HL-60 (cell line): ENCODE measurements at regions not wholly inside any gene's neighbourhood (a gene's known extent, or its start where the extent isn't known, plus 50 kb on each side); places are given as distances from the start of the nearest gene placed in this dataset.

ENCODE experiments used
- GABPA ChIP-seq: IDR thresholded peaks from 2 replicates; pipeline ENCODE4 v1.6.1; 2012; ENCODE audit warnings: low read depth
- POLR2AphosphoS5 ChIP-seq: IDR thresholded peaks from 2 replicates; pipeline ENCODE4 v1.6.1; 2012; ENCODE audit warnings: low read depth
- SPI1 ChIP-seq: IDR thresholded peaks from 2 replicates; pipeline ENCODE4 v1.6.1; 2012; ENCODE audit warnings: low read depth, mild to moderate bottlenecking, borderline replicate concordance
- TF ChIP-seq, protein P1 (sequence below): IDR thresholded peaks from one replicate; pipeline ENCODE4 v1.5.1; 2011; ENCODE audit warnings: low read length, control low read depth, inconsistent platforms; ENCODE audit not compliant: insufficient read depth
- TF ChIP-seq, protein P2 (sequence below): IDR thresholded peaks from 2 replicates; pipeline ENCODE4 v1.6.1; 2012; ENCODE audit warnings: low read depth; ENCODE audit not compliant: insufficient replicate concordance

DNA sequence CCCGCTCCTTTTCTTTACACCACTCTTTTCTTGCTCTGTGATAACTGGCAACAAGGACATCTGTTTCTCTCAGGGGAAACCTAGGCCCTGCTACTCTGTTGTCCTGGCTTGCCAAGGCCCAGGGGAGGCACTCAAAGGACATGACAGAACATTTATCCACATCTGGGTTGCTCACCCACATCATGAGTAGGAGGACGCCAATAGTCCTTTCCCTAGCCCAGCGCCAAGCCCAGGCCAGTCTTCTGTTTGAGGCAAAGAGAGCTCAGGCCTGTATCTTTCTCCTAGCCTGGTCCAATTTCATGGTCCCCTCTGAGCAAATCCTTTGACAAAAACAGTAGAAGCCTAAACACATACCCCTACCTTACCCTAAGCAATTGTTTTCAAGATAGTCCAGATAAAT, 366.8 kb upstream of the SGCD start:
- TF ChIP-seq, protein P1, sequence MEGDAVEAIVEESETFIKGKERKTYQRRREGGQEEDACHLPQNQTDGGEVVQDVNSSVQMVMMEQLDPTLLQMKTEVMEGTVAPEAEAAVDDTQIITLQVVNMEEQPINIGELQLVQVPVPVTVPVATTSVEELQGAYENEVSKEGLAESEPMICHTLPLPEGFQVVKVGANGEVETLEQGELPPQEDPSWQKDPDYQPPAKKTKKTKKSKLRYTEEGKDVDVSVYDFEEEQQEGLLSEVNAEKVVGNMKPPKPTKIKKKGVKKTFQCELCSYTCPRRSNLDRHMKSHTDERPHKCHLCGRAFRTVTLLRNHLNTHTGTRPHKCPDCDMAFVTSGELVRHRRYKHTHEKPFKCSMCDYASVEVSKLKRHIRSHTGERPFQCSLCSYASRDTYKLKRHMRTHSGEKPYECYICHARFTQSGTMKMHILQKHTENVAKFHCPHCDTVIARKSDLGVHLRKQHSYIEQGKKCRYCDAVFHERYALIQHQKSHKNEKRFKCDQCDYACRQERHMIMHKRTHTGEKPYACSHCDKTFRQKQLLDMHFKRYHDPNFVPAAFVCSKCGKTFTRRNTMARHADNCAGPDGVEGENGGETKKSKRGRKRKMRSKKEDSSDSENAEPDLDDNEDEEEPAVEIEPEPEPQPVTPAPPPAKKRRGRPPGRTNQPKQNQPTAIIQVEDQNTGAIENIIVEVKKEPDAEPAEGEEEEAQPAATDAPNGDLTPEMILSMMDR, result no peak
- TF ChIP-seq POLR2AphosphoS5 (no peak), GABPA (no peak), SPI1 (no peak)
- TF ChIP-seq, protein P2, sequence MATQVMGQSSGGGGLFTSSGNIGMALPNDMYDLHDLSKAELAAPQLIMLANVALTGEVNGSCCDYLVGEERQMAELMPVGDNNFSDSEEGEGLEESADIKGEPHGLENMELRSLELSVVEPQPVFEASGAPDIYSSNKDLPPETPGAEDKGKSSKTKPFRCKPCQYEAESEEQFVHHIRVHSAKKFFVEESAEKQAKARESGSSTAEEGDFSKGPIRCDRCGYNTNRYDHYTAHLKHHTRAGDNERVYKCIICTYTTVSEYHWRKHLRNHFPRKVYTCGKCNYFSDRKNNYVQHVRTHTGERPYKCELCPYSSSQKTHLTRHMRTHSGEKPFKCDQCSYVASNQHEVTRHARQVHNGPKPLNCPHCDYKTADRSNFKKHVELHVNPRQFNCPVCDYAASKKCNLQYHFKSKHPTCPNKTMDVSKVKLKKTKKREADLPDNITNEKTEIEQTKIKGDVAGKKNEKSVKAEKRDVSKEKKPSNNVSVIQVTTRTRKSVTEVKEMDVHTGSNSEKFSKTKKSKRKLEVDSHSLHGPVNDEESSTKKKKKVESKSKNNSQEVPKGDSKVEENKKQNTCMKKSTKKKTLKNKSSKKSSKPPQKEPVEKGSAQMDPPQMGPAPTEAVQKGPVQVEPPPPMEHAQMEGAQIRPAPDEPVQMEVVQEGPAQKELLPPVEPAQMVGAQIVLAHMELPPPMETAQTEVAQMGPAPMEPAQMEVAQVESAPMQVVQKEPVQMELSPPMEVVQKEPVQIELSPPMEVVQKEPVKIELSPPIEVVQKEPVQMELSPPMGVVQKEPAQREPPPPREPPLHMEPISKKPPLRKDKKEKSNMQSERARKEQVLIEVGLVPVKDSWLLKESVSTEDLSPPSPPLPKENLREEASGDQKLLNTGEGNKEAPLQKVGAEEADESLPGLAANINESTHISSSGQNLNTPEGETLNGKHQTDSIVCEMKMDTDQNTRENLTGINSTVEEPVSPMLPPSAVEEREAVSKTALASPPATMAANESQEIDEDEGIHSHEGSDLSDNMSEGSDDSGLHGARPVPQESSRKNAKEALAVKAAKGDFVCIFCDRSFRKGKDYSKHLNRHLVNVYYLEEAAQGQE, result no peak
